Adrenal gland (tissue), 5 donors: ENCODE measurements at regions not wholly inside any gene's neighbourhood (a gene's known extent, or its start where the extent isn't known, plus 50 kb on each side); places are given as distances from the start of the nearest gene placed in this dataset.

ENCODE experiments used
- CTCF ChIP-seq, 6 experiments: fragments of 450-650 bp in 4 of 6; fragments of 200-600 bp in 2 of 6; sonication (generic) in 1 of 6; IDR thresholded peaks; 1 replicate in 5 of 6; 2 replicates in 1 of 6; pipeline versions ENCODE4 v1.5.1 to v1.8.0; 2016 to 2021; ENCODE audit warnings: antibody characterized with exemption in 6 of 6, mild to moderate bottlenecking in 2 of 6, moderate library complexity in 1 of 6
- POLR2A ChIP-seq, 2 donors: fragments of 450-650 bp; IDR thresholded peaks; one replicate each; pipeline ENCODE4 v1.6.1; 2017; ENCODE audit warnings: antibody characterized with exemption in 2 of 2, mild to moderate bottlenecking in 2 of 2, moderate library complexity in 1 of 2
- donor health status: DM: no; HTN: no; CAD: no.

GRCh38 chr2:15693382-15693781, 101.7 kb downstream of the DDX1 start:
- TF ChIP-seq CTCF (IDR thresholded peaks at IDR 0.05): no peak
- TF ChIP-seq POLR2A (IDR thresholded peaks at IDR 0.05): no peak
